ENCODE measurements at regions not wholly inside any gene's neighbourhood (a gene's known extent, or its start where the extent isn't known, plus 50 kb on each side); places are given as distances from the start of the nearest gene placed in this dataset.

DNA sequence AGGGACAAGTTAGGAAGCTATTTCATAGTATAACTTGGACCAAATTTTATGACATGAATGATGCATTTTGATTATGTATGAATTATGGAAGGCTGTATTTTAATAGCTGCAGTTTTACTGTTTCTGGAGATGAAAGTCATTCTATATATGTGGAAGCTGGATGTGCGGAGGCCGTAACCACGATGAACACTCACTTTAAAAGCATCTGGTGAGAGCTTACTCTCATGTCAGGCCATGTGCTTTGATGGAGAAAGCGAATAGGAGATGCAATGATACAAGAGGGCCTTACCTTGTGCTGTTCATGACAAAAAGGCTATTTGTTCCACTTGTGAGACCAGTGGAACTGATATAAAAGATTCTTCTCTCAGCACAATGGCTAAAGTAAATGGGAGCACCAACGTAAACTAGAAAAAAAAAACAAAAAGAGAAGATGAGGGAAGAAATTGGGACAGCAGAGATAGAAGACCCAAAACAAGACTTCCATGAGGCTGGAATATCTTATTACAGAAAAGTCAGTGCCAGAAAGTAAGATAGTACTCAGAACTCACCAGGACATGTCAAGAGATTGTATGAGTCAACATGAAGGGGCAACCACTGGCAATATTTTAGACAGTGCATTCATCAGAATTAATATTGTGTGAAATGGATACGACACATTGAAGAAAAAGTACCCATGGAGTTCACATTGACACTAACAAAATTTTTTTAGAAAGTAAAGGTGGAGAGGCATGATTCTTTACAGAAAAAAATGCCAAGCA, 63.3 kb upstream of the GAB1 start:
- TF ChIP-seq ARNT (IDR thresholded peaks at IDR 0.05) (no peak), SUZ12 (IDR thresholded peaks at IDR 0.05) (no peak), NFRKB (IDR thresholded peaks at IDR 0.05) (no peak), FOXK2 (IDR thresholded peaks at IDR 0.05) (no peak), TARDBP (IDR thresholded peaks at IDR 0.05) (no peak), CTBP1 (IDR thresholded peaks at IDR 0.05; ENCODE audit: borderline replicate concordance) (no peak), FOXM1 (IDR thresholded peaks at IDR 0.05; ENCODE audit: borderline replicate concordance) (no peak), BHLHE40 (IDR thresholded peaks at IDR 0.05; ENCODE audit: borderline replicate concordance) (no peak), FOXA1 (IDR thresholded peaks at IDR 0.05) (no peak), HDGF (IDR thresholded peaks at IDR 0.05; ENCODE audit: borderline replicate concordance) (no peak), LEF1 (IDR thresholded peaks at IDR 0.05; ENCODE audit: borderline replicate concordance) (no peak), L3MBTL2 (conservative IDR thresholded peaks at IDR 0.05) (no peak), SP1 (IDR thresholded peaks at IDR 0.05) (no peak), ZNF384 (IDR thresholded peaks at IDR 0.05) (no peak), ELF4 (IDR thresholded peaks at IDR 0.05) (no peak)
- TF ChIP-seq, protein P1, sequence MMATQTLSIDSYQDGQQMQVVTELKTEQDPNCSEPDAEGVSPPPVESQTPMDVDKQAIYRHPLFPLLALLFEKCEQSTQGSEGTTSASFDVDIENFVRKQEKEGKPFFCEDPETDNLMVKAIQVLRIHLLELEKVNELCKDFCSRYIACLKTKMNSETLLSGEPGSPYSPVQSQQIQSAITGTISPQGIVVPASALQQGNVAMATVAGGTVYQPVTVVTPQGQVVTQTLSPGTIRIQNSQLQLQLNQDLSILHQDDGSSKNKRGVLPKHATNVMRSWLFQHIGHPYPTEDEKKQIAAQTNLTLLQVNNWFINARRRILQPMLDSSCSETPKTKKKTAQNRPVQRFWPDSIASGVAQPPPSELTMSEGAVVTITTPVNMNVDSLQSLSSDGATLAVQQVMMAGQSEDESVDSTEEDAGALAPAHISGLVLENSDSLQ (IDR thresholded peaks at IDR 0.05): no peak
- POLR2A ChIA-PET: no interaction called here
- no peak for DNase-seq (ENCODE audit: extremely low spot score)
- CTCF ChIA-PET: no interaction called here

DNA sequence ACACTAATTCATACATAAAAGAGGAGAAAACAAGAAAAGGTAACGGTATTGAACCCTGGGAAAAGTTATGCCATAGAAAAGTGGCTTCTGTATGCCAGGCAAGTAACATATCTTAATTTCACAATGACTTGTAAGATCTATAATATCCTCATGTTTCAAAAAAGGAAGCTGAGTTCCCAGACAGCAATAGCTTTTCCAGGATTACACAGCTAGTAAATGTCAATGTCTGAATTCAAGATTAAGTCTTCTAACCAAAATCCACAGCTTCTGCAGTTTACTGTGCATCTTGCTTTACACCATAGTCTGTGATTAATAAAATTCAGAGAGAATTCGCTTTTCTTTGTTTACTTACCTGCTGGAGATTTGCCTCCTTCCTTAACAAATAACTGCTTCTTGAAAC, 55.8 kb upstream of the GAB1 start:
- no peak for TF ChIP-seq FOXM1 (IDR thresholded peaks at IDR 0.05; ENCODE audit: borderline replicate concordance)
- TF ChIP-seq, protein P1 (IDR thresholded peaks at IDR 0.05): no peak
- no peak for TF ChIP-seq ELF4 (IDR thresholded peaks at IDR 0.05)
- TF ChIP-seq ZNF384 (IDR thresholded peaks at IDR 0.05): no peak
- TF ChIP-seq SP1 (IDR thresholded peaks at IDR 0.05): no peak
- no peak for TF ChIP-seq BHLHE40 (IDR thresholded peaks at IDR 0.05; ENCODE audit: borderline replicate concordance)
- no peak for TF ChIP-seq FOXA1 (IDR thresholded peaks at IDR 0.05)
- TF ChIP-seq CTBP1 (IDR thresholded peaks at IDR 0.05; ENCODE audit: borderline replicate concordance): no peak
- no peak for TF ChIP-seq NFRKB (IDR thresholded peaks at IDR 0.05)
- no peak for TF ChIP-seq SUZ12 (IDR thresholded peaks at IDR 0.05)
- no peak for TF ChIP-seq TARDBP (IDR thresholded peaks at IDR 0.05)
- no peak for TF ChIP-seq FOXK2 (IDR thresholded peaks at IDR 0.05)
- no peak for TF ChIP-seq L3MBTL2 (conservative IDR thresholded peaks at IDR 0.05)
- DNase-seq (ENCODE audit: extremely low spot score): no peak
- POLR2A ChIA-PET: interaction anchor here (1.1 kb wide), 1 partner anchor 10 kb away, joined by 3 read pairs; no protein-coding TSS in a partner anchor
- CTCF ChIA-PET: no interaction called here

DNA sequence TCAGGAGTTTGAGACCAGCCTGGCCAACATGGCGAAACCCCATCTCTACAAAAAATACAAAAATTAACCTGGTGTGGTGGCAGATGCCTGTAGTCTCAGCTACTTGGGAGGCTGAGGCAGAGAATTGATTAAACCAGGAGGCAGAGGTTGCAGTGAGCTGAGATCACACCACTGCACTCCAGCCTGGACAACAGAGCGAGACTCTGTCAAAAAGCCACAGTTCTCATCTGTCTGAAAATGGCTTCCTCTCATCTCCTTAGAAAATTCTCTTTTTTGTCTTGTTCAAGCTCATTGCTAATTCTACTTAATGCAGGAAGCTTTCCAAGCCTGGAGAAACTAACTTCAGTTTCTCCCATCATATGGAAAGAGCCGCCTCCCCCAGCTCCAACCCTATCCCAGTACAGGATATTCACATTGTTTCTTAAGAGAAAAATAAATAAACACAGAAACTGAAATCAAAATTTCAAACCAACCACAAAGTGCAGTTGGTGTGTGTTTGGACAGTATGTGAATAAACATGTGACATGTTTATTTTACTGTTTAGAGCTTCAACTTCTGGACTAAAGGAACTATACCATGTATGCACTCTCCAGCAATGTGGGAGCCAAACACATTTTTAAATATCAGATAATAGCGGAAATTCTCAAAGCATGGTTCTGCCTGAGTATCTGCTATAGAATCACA, 55.0 kb upstream of the GAB1 start:
- DNase-seq (ENCODE audit: extremely low spot score): no peak
- ChIA-PET POLR2A (no interaction called here), CTCF (interaction anchor here (0.6 to 0.8 kb wide), 2 partner anchors 10 to 97 kb away, joined by 3 to 7 read pairs; no protein-coding TSS in a partner anchor)
- no peak for TF ChIP-seq L3MBTL2 (conservative IDR thresholded peaks at IDR 0.05)
- no peak for TF ChIP-seq NFRKB (IDR thresholded peaks at IDR 0.05)
- no peak for TF ChIP-seq FOXA1 (IDR thresholded peaks at IDR 0.05)
- TF ChIP-seq CTBP1 (IDR thresholded peaks at IDR 0.05; ENCODE audit: borderline replicate concordance): no peak
- TF ChIP-seq SP1 (IDR thresholded peaks at IDR 0.05): no peak
- TF ChIP-seq SUZ12 (IDR thresholded peaks at IDR 0.05): no peak
- TF ChIP-seq ZNF384 (IDR thresholded peaks at IDR 0.05): no peak
- no peak for TF ChIP-seq BHLHE40 (IDR thresholded peaks at IDR 0.05; ENCODE audit: borderline replicate concordance)
- no peak for TF ChIP-seq FOXK2 (IDR thresholded peaks at IDR 0.05)
- TF ChIP-seq ELF4 (IDR thresholded peaks at IDR 0.05): no peak
- no peak for TF ChIP-seq HDGF (IDR thresholded peaks at IDR 0.05; ENCODE audit: borderline replicate concordance)
- no peak for TF ChIP-seq TARDBP (IDR thresholded peaks at IDR 0.05)
- TF ChIP-seq, protein P1 (IDR thresholded peaks at IDR 0.05): no peak
- TF ChIP-seq ARNT (IDR thresholded peaks at IDR 0.05): no peak

DNA sequence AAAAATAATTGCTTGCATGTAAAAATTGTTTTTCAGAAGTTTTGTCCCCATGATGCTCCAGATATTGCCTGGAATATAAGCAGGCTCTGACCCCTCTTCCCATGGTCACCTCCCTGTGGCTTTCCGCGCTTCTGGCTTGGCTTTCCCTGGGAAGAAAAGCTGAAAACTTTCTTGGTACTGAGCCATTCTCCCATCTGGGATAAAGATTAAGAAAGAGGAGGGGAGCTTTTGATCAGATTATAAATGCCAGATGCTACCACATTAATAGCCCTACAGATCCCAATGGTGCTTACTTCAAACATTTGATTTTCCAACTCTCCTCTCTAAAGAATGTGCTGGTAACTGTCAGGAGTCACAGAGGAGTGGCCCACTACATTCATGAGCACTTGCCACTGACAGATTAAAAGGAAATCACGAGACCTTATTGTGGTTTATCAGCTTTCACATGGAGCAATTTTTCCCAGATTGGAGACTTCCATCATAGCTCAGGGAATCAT, 54.4 kb upstream of the GAB1 start:
- CTCF ChIA-PET: no interaction called here
- no peak for TF ChIP-seq ARNT (IDR thresholded peaks at IDR 0.05)
- TF ChIP-seq LEF1 (IDR thresholded peaks at IDR 0.05; ENCODE audit: borderline replicate concordance): no peak
- no peak for TF ChIP-seq FOXA1 (IDR thresholded peaks at IDR 0.05)
- TF ChIP-seq TARDBP (IDR thresholded peaks at IDR 0.05): no peak
- TF ChIP-seq CTBP1 (IDR thresholded peaks at IDR 0.05; ENCODE audit: borderline replicate concordance): no peak
- TF ChIP-seq FOXK2 (IDR thresholded peaks at IDR 0.05): no peak
- TF ChIP-seq SUZ12 (IDR thresholded peaks at IDR 0.05): no peak
- TF ChIP-seq, protein P1 (IDR thresholded peaks at IDR 0.05): no peak
- TF ChIP-seq FOXM1 (IDR thresholded peaks at IDR 0.05; ENCODE audit: borderline replicate concordance): no peak
- TF ChIP-seq BHLHE40 (IDR thresholded peaks at IDR 0.05; ENCODE audit: borderline replicate concordance): no peak
- TF ChIP-seq ELF4 (IDR thresholded peaks at IDR 0.05): no peak
- no peak for TF ChIP-seq ZNF384 (IDR thresholded peaks at IDR 0.05)
- TF ChIP-seq NFRKB (IDR thresholded peaks at IDR 0.05): no peak
- TF ChIP-seq HDGF (IDR thresholded peaks at IDR 0.05; ENCODE audit: borderline replicate concordance): no peak
- TF ChIP-seq L3MBTL2 (conservative IDR thresholded peaks at IDR 0.05): no peak
- TF ChIP-seq SP1 (IDR thresholded peaks at IDR 0.05): no peak
- DNase-seq (ENCODE audit: extremely low spot score): no peak
- POLR2A ChIA-PET: no interaction called here
